Ovary (tissue), 3 donors: ENCODE measurements at regions not wholly inside any gene's neighbourhood (a gene's known extent, or its start where the extent isn't known, plus 50 kb on each side); places are given as distances from the start of the nearest gene placed in this dataset.

ENCODE experiments used
- EP300 ChIP-seq: sonication (generic); formaldehyde crosslinking; IDR thresholded peaks from one replicate; pipeline ENCODE4 v1.6.1; 2017; ENCODE audit warnings: antibody characterized with exemption
- POLR2A ChIP-seq: fragments of 450-650 bp; IDR thresholded peaks from one replicate; pipeline ENCODE4 v1.6.1; 2017; ENCODE audit warnings: antibody characterized with exemption, mild to moderate bottlenecking, moderate library complexity
- TF ChIP-seq, protein P1 (sequence below), 3 donors: fragments of 450-650 bp in 2 of 3; fragments of 200-600 bp in 1 of 3; IDR thresholded peaks; one replicate each; pipeline versions ENCODE4 v1.5.1 to v1.8.0; 2016 to 2022; ENCODE audit warnings: antibody characterized with exemption in 3 of 3, mild to moderate bottlenecking in 1 of 3
- donor health status: DM: no; HTN: no; CAD: no.

DNA sequence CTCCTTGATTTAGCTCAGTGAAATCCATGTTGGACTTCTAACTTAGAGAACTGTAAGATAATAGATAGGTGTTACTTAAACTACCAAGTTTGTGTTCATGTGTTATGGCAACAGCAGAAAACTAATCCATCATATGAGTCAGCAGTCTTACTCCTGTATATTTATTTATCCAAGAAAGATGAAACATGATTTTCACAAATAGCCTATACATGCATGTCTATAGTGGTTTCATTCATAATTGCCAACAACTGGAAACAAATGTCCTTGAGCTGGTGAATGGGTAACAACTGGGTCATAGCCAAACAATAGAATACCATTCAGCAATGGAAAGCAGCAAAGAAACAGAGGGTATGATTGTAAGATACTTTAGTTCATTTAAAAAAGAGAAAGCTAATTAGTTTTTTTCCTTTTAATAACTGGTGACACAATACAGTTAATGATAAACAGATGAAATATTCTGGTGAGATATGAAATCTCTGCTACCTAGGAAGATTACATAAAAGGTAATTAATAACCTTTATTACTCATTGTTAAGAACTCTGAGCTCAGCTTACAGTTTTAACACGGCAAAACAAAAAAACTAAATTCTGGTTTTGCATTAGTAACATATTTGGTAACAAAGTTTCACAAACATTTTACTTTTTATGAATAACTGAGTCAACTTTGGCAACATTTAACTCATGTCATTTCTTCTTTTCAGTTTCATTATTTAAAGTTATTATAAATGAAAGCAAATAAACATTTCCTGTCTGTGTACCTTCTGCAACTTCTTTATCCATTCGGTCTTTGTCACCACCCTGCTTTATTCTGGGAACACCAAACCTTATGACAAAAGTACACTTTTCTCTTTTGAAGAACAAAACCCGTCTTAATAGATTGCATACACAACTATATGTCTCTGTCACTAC is 181.3 kb downstream of the LIG4 start:
- TF ChIP-seq, protein P1, sequence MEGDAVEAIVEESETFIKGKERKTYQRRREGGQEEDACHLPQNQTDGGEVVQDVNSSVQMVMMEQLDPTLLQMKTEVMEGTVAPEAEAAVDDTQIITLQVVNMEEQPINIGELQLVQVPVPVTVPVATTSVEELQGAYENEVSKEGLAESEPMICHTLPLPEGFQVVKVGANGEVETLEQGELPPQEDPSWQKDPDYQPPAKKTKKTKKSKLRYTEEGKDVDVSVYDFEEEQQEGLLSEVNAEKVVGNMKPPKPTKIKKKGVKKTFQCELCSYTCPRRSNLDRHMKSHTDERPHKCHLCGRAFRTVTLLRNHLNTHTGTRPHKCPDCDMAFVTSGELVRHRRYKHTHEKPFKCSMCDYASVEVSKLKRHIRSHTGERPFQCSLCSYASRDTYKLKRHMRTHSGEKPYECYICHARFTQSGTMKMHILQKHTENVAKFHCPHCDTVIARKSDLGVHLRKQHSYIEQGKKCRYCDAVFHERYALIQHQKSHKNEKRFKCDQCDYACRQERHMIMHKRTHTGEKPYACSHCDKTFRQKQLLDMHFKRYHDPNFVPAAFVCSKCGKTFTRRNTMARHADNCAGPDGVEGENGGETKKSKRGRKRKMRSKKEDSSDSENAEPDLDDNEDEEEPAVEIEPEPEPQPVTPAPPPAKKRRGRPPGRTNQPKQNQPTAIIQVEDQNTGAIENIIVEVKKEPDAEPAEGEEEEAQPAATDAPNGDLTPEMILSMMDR (IDR thresholded peaks at IDR 0.05): no peak
- TF ChIP-seq POLR2A (no peak), EP300 (no peak)
